ENCODE measurements at regions not wholly inside any gene's neighbourhood (a gene's known extent, or its start where the extent isn't known, plus 50 kb on each side); places are given as distances from the start of the nearest gene placed in this dataset.

- intact Hi-C loops (cut with DNase I) = no loop called here
Measured at GRCh38 chr13:106989876-106990275, 421.9 kb upstream of the ARGLU1 start.

DNA sequence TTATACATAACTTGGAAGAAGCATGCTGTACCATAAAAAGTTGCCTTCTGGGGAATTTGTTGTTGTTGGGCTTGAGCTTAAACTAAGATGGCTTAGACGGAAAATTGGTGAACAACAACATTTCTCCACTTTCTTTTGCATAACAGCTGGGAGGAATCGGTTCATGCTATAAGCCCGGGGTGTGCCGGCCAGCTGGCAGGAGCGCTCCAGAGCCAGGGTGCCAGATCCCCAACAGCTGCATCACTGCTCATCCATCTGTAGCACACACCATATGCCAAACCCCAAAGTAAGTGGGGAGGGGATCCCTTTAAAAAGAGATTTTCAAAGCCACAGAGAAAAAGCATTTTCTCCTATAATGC is 419.5 kb upstream of the ARGLU1 start:
- 61% methylated on average over 5 of the region's 5 CpGs for WGBS
- H3K36me3 ChIP-seq = no peaks in the 10 kb centered on the region
- intact Hi-C loops (cut with DNase I) = no loop called here

More at GRCh38 chr13:106989876-106990275, 421.9 kb upstream of the ARGLU1 start:
- H3K27me3 ChIP-seq = no peaks in the 10 kb centered on the region
- H3K27ac ChIP-seq (replicated peaks in 1 of 4) = no peak overlapping the region
- H3K4me1 ChIP-seq = peaks cover 0 to 11% (median 0%) of the 10 kb centered on the region in 4 donors
- no peaks in the 10 kb centered on the region for H3K9me3 ChIP-seq
- no peaks in the 10 kb centered on the region for H3K36me3 ChIP-seq
- 49% methylated on average over 3 of the region's 3 CpGs for WGBS
- DNase-seq (ENCODE audit: extremely low spot score) = no peak
- TF ChIP-seq EP300 (IDR thresholded peaks at IDR 0.05) (no peak), CTCF (IDR thresholded peaks at IDR 0.05) (no peak), POLR2A (IDR thresholded peaks at IDR 0.05; ENCODE audit: low read depth) (no peak), POLR2AphosphoS5 (IDR thresholded peaks at IDR 0.05) (no peak)
- H3K4me3 ChIP-seq = no peak overlapping the region

DNA sequence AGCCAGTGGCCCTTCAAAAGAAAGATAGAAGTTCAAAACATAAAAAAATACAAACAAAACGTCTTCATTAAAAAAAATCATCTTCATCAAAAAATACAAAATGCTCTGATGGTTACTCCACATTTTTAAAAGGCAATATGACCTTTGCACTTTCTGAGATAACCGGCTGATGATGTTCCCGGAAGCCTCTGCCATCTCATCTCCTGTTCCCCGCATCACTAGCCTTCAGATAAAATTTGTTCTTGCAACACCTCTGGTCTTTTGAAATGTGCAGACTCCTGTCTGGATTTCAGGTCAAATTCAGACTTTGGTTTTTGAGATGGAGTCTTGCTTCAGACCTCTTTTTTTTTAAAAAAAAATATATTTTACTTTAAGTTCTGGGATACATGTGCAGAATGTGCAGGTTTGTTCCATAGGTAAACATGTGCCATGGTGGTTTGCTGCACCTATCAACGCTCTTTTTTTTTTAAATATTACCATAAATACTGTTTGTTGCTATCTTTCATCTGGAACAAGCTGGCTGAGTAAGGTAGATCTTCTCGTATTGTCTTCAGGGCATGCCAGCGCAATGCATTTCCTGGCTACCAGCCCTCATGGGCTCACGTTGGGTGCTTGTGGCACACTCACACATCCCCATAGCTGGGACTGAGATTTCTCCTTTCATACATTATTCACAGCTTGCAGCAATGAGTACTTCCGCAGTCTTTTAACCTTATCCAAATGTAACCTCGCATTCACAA is 418.9 kb upstream of the ARGLU1 start:
- H3K4me3 ChIP-seq = no peak overlapping the region
- intact Hi-C loops (cut with DNase I) = no loop called here
- no peak for DNase-seq (ENCODE audit: extremely low spot score)
- no peak overlapping the region for H3K27ac ChIP-seq (replicated peaks in 1 of 4)
- TF ChIP-seq EP300 (IDR thresholded peaks at IDR 0.05) (no peak), CTCF (IDR thresholded peaks at IDR 0.05) (no peak), POLR2A (IDR thresholded peaks at IDR 0.05; ENCODE audit: low read depth) (no peak), POLR2AphosphoS5 (IDR thresholded peaks at IDR 0.05) (no peak)
- H3K4me1 ChIP-seq = peaks cover 0 to 11% (median 0%) of the 10 kb centered on the region in 4 donors
- no peaks in the 10 kb centered on the region for H3K27me3 ChIP-seq
- no peaks in the 10 kb centered on the region for H3K9me3 ChIP-seq
- no peaks in the 10 kb centered on the region for H3K36me3 ChIP-seq
- 85% methylated on average over 10 of the region's 10 CpGs for WGBS

More for the DNA sequence above, 419.5 kb upstream of the ARGLU1 start:
- no peaks in the 10 kb centered on the region for H3K27me3 ChIP-seq
- no peak for DNase-seq (ENCODE audit: extremely low spot score)
- no peak overlapping the region for H3K4me3 ChIP-seq
- H3K4me1 ChIP-seq = peaks cover 0 to 11% (median 0%) of the 10 kb centered on the region in 4 donors
- no peaks in the 10 kb centered on the region for H3K9me3 ChIP-seq
- no peak for TF ChIP-seq EP300 (IDR thresholded peaks at IDR 0.05)
- TF ChIP-seq POLR2AphosphoS5 (IDR thresholded peaks at IDR 0.05) = no peak
- no peak for TF ChIP-seq POLR2A (IDR thresholded peaks at IDR 0.05; ENCODE audit: low read depth)
- no peak for TF ChIP-seq CTCF (IDR thresholded peaks at IDR 0.05)
- no peak overlapping the region for H3K27ac ChIP-seq (replicated peaks in 1 of 4)

GRCh38 chr13:106986033-106986484 is 418.1 kb upstream of the ARGLU1 start:
- 70% methylated on average over 7 of the region's 7 CpGs for WGBS
- no peaks in the 10 kb centered on the region for H3K27me3 ChIP-seq
- H3K4me3 ChIP-seq = no peak overlapping the region
- TF ChIP-seq POLR2AphosphoS5 (IDR thresholded peaks at IDR 0.05) (no peak), POLR2A (IDR thresholded peaks at IDR 0.05; ENCODE audit: low read depth) (no peak), EP300 (IDR thresholded peaks at IDR 0.05) (no peak), CTCF (IDR thresholded peaks at IDR 0.05) (no peak)
- no peaks in the 10 kb centered on the region for H3K9me3 ChIP-seq
- H3K27ac ChIP-seq (replicated peaks in 1 of 4) = no peak overlapping the region
- peaks cover 0 to 17% (median 7%) of the 10 kb centered on the region in 4 donors for H3K4me1 ChIP-seq
- no peak for DNase-seq (ENCODE audit: extremely low spot score)
- intact Hi-C loops (cut with DNase I) = no loop called here
- no peaks in the 10 kb centered on the region for H3K36me3 ChIP-seq
